ENCODE measurements at regions not wholly inside any gene's neighbourhood (a gene's known extent, or its start where the extent isn't known, plus 50 kb on each side); places are given as distances from the start of the nearest gene placed in this dataset.

GRCh38 chr3:27900316-27900715, 178.2 kb upstream of the EOMES start:
- DNase-seq (ENCODE audit: low spot score, unreplicated experiment): no peak
- Mint-ChIP-seq H3K36me3 (ENCODE audit: insufficient read depth) (no peaks in the 10 kb centered on the region), H3K27ac (no peak overlapping the region), H3K4me3 (ENCODE audit: low read depth) (no peak overlapping the region), H3K4me1 (ENCODE audit: low read depth) (no peaks in the 10 kb centered on the region), H3K9me3 (ENCODE audit: low read depth) (no peaks in the 10 kb centered on the region), H3K27me3 (no peaks in the 10 kb centered on the region)
- no peak for TF ChIP-seq CTCF (IDR thresholded peaks at IDR 0.05; ENCODE audit: unreplicated experiment)

GRCh38 chr3:27903446-27903845, 181.3 kb upstream of the EOMES start:
- TF ChIP-seq CTCF (IDR thresholded peaks at IDR 0.05; ENCODE audit: unreplicated experiment): no peak
- no peaks in the 10 kb centered on the region for H3K27me3 Mint-ChIP-seq
- H3K27ac Mint-ChIP-seq: no peak overlapping the region
- H3K9me3 Mint-ChIP-seq (ENCODE audit: low read depth): no peaks in the 10 kb centered on the region
- H3K36me3 Mint-ChIP-seq (ENCODE audit: insufficient read depth): no peaks in the 10 kb centered on the region
- no peak overlapping the region for H3K4me3 Mint-ChIP-seq (ENCODE audit: low read depth)
- H3K4me1 Mint-ChIP-seq (ENCODE audit: low read depth): no peaks in the 10 kb centered on the region
- no peak for DNase-seq (ENCODE audit: low spot score, unreplicated experiment)

GRCh38 chr3:27905625-27906024, 183.5 kb upstream of the EOMES start:
- Mint-ChIP-seq H3K4me1 (ENCODE audit: low read depth) (no peaks in the 10 kb centered on the region), H3K27me3 (peaks cover 3% of the 10 kb centered on the region), H3K9me3 (ENCODE audit: low read depth) (no peaks in the 10 kb centered on the region), H3K4me3 (ENCODE audit: low read depth) (no peak overlapping the region), H3K27ac (no peak overlapping the region), H3K36me3 (ENCODE audit: insufficient read depth) (no peaks in the 10 kb centered on the region)
- no peak for DNase-seq (ENCODE audit: low spot score, unreplicated experiment)
- no peak for TF ChIP-seq CTCF (IDR thresholded peaks at IDR 0.05; ENCODE audit: unreplicated experiment)

GRCh38 chr3:27907148-27907547, 185.0 kb upstream of the EOMES start:
- Mint-ChIP-seq H3K4me3 (ENCODE audit: low read depth) (no peak overlapping the region), H3K27ac (no peak overlapping the region), H3K27me3 (peaks cover 3% of the 10 kb centered on the region), H3K9me3 (ENCODE audit: low read depth) (no peaks in the 10 kb centered on the region), H3K36me3 (ENCODE audit: insufficient read depth) (no peaks in the 10 kb centered on the region), H3K4me1 (ENCODE audit: low read depth) (no peaks in the 10 kb centered on the region)
- no peak for DNase-seq (ENCODE audit: low spot score, unreplicated experiment)
- TF ChIP-seq CTCF (IDR thresholded peaks at IDR 0.05; ENCODE audit: unreplicated experiment): no peak

GRCh38 chr3:27907929-27908328, 185.8 kb upstream of the EOMES start:
- no peaks in the 10 kb centered on the region for H3K4me1 Mint-ChIP-seq (ENCODE audit: low read depth)
- no peaks in the 10 kb centered on the region for H3K9me3 Mint-ChIP-seq (ENCODE audit: low read depth)
- TF ChIP-seq CTCF (IDR thresholded peaks at IDR 0.05; ENCODE audit: unreplicated experiment): no peak
- no peak overlapping the region for H3K27ac Mint-ChIP-seq
- H3K36me3 Mint-ChIP-seq (ENCODE audit: insufficient read depth): no peaks in the 10 kb centered on the region
- H3K27me3 Mint-ChIP-seq: peaks cover 3% of the 10 kb centered on the region
- no peak overlapping the region for H3K4me3 Mint-ChIP-seq (ENCODE audit: low read depth)
- no peak for DNase-seq (ENCODE audit: low spot score, unreplicated experiment)

All from progenitor cell of endocrine pancreas (in vitro differentiated cells).